ENCODE measurements at regions not wholly inside any gene's neighbourhood (a gene's known extent, or its start where the extent isn't known, plus 50 kb on each side); places are given as distances from the start of the nearest gene placed in this dataset.

DNA sequence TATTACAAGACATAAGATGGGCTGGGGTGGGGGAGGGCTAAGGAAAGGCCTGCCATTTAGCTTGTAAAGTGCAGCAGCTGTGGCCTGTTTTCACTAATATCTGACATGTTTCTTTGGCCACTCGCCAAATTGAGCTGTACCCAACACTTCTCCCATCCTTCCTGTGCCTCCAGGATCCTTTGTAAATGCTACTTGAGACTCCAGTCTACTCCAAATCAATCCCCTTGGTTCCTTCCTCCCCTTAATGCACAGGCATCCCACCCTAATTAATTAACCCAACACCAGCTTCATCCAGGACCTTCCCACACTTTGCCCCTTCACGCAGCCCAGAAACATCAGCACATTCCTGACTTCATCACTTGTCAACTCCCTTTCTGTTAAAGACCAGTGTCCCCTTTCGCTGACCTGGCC is 55.0 kb upstream of the TCF21 start:
- TF ChIP-seq, protein P1, sequence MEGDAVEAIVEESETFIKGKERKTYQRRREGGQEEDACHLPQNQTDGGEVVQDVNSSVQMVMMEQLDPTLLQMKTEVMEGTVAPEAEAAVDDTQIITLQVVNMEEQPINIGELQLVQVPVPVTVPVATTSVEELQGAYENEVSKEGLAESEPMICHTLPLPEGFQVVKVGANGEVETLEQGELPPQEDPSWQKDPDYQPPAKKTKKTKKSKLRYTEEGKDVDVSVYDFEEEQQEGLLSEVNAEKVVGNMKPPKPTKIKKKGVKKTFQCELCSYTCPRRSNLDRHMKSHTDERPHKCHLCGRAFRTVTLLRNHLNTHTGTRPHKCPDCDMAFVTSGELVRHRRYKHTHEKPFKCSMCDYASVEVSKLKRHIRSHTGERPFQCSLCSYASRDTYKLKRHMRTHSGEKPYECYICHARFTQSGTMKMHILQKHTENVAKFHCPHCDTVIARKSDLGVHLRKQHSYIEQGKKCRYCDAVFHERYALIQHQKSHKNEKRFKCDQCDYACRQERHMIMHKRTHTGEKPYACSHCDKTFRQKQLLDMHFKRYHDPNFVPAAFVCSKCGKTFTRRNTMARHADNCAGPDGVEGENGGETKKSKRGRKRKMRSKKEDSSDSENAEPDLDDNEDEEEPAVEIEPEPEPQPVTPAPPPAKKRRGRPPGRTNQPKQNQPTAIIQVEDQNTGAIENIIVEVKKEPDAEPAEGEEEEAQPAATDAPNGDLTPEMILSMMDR (IDR thresholded peaks at IDR 0.05) = no peak

DNA sequence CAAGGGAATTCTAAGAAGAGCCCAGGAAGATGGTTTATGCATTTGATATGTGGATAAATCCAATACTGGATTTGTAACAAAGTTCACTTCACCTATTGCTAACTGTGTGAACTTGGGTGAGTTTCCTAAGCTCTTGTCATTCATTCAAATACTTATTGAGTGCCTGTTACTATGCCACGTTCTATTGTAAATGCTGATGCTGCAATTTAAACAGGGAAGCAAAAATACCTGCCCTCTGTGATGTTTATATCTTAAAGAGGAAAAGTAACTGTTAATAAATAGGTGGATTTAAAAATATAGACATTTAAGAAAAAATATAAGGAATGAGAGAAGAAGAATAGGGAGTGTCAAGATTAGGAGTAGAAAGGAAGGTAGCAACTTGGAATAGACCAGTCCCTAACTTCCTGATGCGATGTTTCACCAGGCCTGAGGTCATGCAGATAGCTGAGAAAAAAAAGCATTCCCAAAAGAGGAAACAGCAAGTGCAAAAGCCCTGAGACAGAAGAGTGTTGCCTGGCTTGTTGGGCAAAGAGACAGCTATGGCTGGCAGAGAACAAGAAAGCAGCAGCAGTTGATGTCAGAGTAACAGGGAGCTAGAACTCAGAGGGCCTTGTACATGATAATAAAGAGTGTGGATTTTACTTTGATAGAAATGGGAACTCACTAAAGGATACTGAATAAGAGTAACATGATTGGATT is 54.3 kb upstream of the TCF21 start:
- TF ChIP-seq, protein P1 (IDR thresholded peaks at IDR 0.05) = no peak

DNA sequence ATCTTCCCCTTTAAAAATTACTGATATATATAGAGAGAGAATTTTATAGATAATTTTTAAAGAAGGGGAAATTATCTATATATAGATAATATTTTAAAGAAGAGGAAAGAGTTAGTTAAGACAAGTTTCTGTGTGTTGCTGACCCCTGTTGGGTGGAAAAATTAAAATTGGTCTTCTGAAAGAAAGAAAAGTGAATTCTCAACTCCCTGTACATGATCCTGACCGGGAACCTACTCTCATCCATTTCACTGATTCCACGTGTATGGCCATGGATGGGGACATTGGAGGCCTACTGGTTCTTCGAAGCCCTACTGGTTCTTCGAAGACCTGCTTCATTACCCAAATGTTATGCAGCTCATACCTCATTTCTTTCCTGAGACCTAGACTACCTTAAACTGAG is 53.0 kb upstream of the TCF21 start:
- TF ChIP-seq, protein P1 (IDR thresholded peaks at IDR 0.05) = no peak

DNA sequence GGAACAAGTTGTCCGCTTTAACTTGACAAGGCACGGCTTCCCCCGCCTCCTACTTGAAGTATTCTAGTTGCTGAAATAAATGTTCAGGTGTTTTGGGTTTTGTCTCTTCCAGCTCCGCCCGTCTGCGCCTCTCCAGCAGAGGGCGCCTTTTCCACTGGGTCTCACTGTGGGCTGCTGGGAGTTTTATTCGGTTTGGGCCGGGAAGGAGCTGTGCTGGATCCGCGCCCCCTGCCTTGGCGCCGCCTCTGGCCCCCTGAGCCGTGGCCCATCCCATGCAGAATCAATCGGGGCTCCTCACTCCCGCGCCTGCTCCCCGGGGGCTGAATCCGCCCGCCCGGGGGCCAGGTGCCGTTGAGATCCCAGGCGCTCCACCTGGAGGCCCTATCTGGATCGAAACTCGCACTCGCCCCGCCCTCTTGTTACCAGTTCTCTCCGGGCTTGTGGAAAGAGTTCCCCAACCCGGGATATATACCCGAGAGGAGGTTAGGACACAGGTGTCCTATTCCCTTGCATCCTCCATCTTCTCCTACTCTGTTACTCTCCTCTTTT is 51.0 kb upstream of the TCF21 start:
- TF ChIP-seq, protein P1 (IDR thresholded peaks at IDR 0.05) = peak; percentile 95
